ENCODE measurements at regions not wholly inside any gene's neighbourhood (a gene's known extent, or its start where the extent isn't known, plus 50 kb on each side); places are given as distances from the start of the nearest gene placed in this dataset.

DNA sequence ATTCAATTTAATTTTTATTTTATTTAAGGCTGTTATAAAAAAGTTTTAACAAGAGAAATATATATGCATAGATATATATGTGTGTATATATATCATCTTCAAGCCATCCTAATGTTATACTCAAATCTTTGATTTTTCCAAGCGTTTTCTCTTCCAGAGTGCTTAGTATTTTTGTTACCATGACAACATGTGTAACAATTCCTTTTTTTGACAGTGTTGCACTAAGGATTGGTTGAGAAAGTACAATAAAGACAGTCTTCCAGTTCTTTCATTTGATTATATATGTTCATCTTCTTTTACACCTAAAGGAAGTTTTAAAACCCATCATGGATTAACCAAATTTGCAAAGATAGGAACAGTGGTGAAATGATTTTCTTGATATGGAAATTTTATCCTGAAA lies 171.7 kb downstream of the KLF6 start:
- TF ChIP-seq CTCF (IDR thresholded peaks at IDR 0.05; ENCODE audit: extremely low read depth in 1 of 2, insufficient read depth in 1 of 2, low read depth in 1 of 2, low read length in 2 of 2) (no peak), GATA2 (IDR thresholded peaks at IDR 0.05; ENCODE audit: insufficient read depth, insufficient read length, low read depth, low read length) (no peak), POLR2AphosphoS5 (IDR thresholded peaks at IDR 0.05; ENCODE audit: insufficient read depth, low read depth, low read length) (no peak), POLR2A (IDR thresholded peaks at IDR 0.05; ENCODE audit: low read depth, low read length) (no peak), EZH2 (IDR thresholded peaks at IDR 0.05; ENCODE audit: borderline replicate concordance, low read depth, low read length, severe bottlenecking) (no peak), MYC (IDR thresholded peaks at IDR 0.05; ENCODE audit: low read depth, low read length) (no peak), FOS (IDR thresholded peaks at IDR 0.05; ENCODE audit: borderline replicate concordance, insufficient read depth, low read length) (no peak), MAX (IDR thresholded peaks at IDR 0.05; ENCODE audit: insufficient read depth, insufficient read length) (no peak), JUN (IDR thresholded peaks at IDR 0.05; ENCODE audit: borderline replicate concordance, insufficient read depth, insufficient read length, low read depth) (no peak)
